ENCODE measurements at regions not wholly inside any gene's neighbourhood (a gene's known extent, or its start where the extent isn't known, plus 50 kb on each side); places are given as distances from the start of the nearest gene placed in this dataset.

GRCh38 chr4:184890499-184890898 lies 64.7 kb upstream of the ACSL1 start:
- TF ChIP-seq POLR2A (IDR thresholded peaks at IDR 0.05; ENCODE audit: low read depth, low read length) = no peak
- no peak for TF ChIP-seq TAF1 (IDR thresholded peaks at IDR 0.05; ENCODE audit: borderline replicate concordance, low read depth, low read length)

Data from GM12892 (cell line).